Psoas muscle (tissue), 7 donors: ENCODE measurements at regions not wholly inside any gene's neighbourhood (a gene's known extent, or its start where the extent isn't known, plus 50 kb on each side); places are given as distances from the start of the nearest gene placed in this dataset.
"Not testable (repeated sequence)": the region's sequence is repeated elsewhere in the genome, so short reads cannot be mapped to it uniquely, and the experiment has no call there.

ENCODE experiments used
- ATAC-seq, 4 donors: fragments of 200-7000 bp; cut with Tn5 transposase; one replicate each; pipeline ENCODE4 v1.9.1; 2020; ENCODE audit warnings: moderate library complexity in 3 of 4, mild to moderate bottlenecking in 2 of 4
- DNase-seq, 2 donors: peaks; one replicate each; pipeline ENCODE4 v3.0.0-alpha.2; 2020
- H3K27ac ChIP-seq: fragments of 200-600 bp; one replicate; pipeline ENCODE4 v1.8.0; 2022
- H3K27me3 ChIP-seq, 3 donors: fragments of 200-600 bp in 1 of 3; one replicate each; pipeline versions ENCODE4 v1.6.1 to v1.8.0; 2013 to 2022; ENCODE audit warnings: low read length in 2 of 3, mild to moderate bottlenecking in 2 of 3, moderate library complexity in 1 of 3; ENCODE audit not compliant: insufficient read depth in 3 of 3
- H3K36me3 ChIP-seq, 2 donors: fragments of 200-600 bp in 1 of 2; one replicate each; pipeline versions ENCODE4 v1.6.1 to v1.8.0; 2013 to 2022; ENCODE audit warnings: low read depth in 1 of 2, mild to moderate bottlenecking in 1 of 2, moderate library complexity in 1 of 2; ENCODE audit not compliant: insufficient read depth in 1 of 2
- H3K4me1 ChIP-seq: fragments of 200-600 bp; one replicate; pipeline ENCODE4 v1.8.0; 2022
- H3K4me3 ChIP-seq: fragments of 200-600 bp; one replicate; pipeline ENCODE4 v1.8.0; 2022; ENCODE audit warnings: mild to moderate bottlenecking
- H3K9me3 ChIP-seq: fragments of 200-600 bp; one replicate; pipeline ENCODE4 v1.8.0; 2022
- whole genome bisulfite sequencing, 3 donors: extraction: QIAGEN DNeasy Blood & Tissue Kit; methylation state at CpG; one replicate each; pipeline versions ENCODE4 v1.1.6 to v1.1.7; 2013; 5-methylcytosine and 5-hydroxymethylcytosine counted together
- intact Hi-C, 2 donors: fragments of 100-400 bp; cut with DNase I; formaldehyde crosslinking; loops; one replicate each; pipeline versions ENCODE4 v1.11.0 to v1.14.2; 2022
- TF ChIP-seq, protein P1 (sequence below): fragments of 200-600 bp; IDR thresholded peaks from one replicate; pipeline ENCODE4 v1.8.0; 2022; ENCODE audit warnings: antibody characterized with exemption
- donor health status: healthy with polysubstance abuse.
- donor health status: DM: no; HTN: no; CAD: no; lungs with moderate emphysema.
- donor health status: Bipolar disorder and iron deficiency.
- donor health status: healthy.
- donor health status: DM: yes; HTN: yes; CAD: no.
- donor health status: DM: no; HTN: no; CAD: no.
- donor health status: DM: yes; HTN: yes; CAD: no.

DNA sequence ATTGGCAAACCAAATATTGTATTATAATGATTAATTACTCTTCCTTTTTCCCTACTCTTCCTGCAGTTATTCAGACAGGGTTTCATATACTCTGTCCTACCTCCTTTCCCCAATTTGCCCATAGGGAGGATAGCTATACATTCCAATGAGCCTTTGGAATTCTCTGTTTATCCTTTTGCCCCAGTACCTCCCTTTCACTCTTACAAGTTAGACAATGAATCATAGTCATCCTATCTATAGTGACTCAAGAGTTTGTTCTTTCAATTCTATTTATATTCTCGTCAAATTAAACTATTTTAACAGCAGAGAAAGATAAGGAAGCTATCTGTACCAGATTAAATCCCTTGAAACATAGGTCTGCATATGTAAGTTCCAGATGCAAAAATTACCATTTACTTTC is 437.5 kb downstream of the NR4A2 start:
- no peak for DNase-seq
- TF ChIP-seq, protein P1, sequence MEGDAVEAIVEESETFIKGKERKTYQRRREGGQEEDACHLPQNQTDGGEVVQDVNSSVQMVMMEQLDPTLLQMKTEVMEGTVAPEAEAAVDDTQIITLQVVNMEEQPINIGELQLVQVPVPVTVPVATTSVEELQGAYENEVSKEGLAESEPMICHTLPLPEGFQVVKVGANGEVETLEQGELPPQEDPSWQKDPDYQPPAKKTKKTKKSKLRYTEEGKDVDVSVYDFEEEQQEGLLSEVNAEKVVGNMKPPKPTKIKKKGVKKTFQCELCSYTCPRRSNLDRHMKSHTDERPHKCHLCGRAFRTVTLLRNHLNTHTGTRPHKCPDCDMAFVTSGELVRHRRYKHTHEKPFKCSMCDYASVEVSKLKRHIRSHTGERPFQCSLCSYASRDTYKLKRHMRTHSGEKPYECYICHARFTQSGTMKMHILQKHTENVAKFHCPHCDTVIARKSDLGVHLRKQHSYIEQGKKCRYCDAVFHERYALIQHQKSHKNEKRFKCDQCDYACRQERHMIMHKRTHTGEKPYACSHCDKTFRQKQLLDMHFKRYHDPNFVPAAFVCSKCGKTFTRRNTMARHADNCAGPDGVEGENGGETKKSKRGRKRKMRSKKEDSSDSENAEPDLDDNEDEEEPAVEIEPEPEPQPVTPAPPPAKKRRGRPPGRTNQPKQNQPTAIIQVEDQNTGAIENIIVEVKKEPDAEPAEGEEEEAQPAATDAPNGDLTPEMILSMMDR, result no peak
- no peak for ATAC-seq
- Histone ChIP-seq H3K4me3 (no peak overlapping the region), H3K27ac (no peak overlapping the region), H3K4me1 (no peaks in the 10 kb centered on the region), H3K27me3 (no peaks in the 10 kb centered on the region), H3K9me3 (no peaks in the 10 kb centered on the region), H3K36me3 (no peaks in the 10 kb centered on the region)
- WGBS, 3 donors, result 52 to 62% (median 54%) methylated on average over 1 of the region's 1 CpG
- intact Hi-C loops, result no loop called here

DNA sequence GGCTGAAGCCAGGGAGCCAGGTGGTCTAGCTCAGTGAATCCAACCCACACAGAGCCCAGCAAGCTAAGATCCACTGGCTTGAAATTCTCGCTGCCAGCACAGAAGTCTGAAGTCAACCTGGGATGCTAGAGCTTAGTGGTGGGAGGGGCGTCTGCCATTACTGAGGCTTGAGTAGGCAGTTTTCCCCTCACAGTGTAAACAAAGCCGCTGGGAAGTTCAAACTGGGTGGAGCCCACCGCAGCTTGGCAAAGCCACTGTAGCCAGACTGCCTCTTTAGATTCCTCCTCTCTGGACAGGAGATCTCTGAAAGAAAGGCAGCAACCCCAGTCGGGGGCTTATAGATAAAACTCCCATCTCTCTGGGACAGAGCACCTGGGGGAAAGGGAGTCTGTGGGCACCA is 452.1 kb downstream of the NR4A2 start:
- 72 to 78% (median 74%) methylated on average over 5 of the region's 5 CpGs for WGBS, 3 donors
- H3K27ac ChIP-seq, H3K36me3 ChIP-seq, DNase-seq, intact Hi-C loops, H3K27me3 ChIP-seq, ATAC-seq, H3K4me1 ChIP-seq, H3K4me3 ChIP-seq, H3K9me3 ChIP-seq: not testable (repeated sequence)

DNA sequence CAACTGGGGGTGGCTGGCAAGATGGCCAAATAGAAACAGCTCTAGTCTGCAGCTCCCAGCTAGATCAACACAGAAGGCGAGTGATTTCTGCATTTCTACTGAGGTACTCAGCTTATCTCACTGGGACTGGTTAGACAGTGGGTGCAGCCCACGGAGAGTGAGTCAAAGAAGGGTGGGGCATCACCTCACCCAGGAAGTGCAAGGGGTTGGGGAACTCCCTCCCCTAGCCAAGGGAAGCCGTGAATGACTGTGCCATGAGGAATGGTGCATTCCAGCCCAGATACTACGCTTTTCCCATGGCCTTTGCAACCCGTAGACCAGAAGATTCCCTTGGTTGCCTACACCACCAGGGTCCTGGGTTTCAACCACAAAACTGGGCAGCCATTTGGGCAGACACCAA is 452.6 kb downstream of the NR4A2 start:
- H3K4me3 ChIP-seq, intact Hi-C loops, H3K27me3 ChIP-seq, ATAC-seq, DNase-seq, H3K27ac ChIP-seq, H3K4me1 ChIP-seq, H3K9me3 ChIP-seq, H3K36me3 ChIP-seq: not testable (repeated sequence)
- 80 to 82% (median 82%) methylated on average over 5 of the region's 5 CpGs for WGBS, 3 donors

DNA sequence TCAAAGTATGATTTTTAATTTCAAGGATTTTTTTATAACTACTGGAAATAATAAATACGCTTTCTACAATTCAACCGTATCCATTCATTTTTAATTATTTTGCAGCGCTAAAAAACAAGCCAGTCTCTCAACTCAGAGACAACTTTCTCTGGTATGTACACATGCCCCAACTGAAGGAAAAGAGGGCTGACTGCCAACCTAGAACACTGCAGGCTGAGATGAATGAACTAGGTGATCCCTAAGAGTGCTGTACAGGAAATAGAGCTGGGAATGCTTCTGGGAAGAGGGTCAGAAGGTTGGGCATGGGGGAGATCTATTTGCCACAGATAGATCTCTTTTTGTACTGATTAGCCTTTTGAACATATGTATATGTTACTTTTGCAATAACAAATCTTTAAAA is 460.1 kb downstream of the NR4A2 start:
- DNase-seq (no peak), ATAC-seq (no peak)
- H3K36me3 ChIP-seq, result no peaks in the 10 kb centered on the region
- H3K27me3 ChIP-seq, result no peaks in the 10 kb centered on the region
- no peaks in the 10 kb centered on the region for H3K4me1 ChIP-seq
- no peaks in the 10 kb centered on the region for H3K9me3 ChIP-seq
- no peak overlapping the region for H3K4me3 ChIP-seq
- intact Hi-C loops, result no loop called here
- no peak overlapping the region for H3K27ac ChIP-seq
- TF ChIP-seq, protein P1, result no peak
- 75 to 89% (median 77%) methylated on average over 3 of the region's 3 CpGs for WGBS, 3 donors

DNA sequence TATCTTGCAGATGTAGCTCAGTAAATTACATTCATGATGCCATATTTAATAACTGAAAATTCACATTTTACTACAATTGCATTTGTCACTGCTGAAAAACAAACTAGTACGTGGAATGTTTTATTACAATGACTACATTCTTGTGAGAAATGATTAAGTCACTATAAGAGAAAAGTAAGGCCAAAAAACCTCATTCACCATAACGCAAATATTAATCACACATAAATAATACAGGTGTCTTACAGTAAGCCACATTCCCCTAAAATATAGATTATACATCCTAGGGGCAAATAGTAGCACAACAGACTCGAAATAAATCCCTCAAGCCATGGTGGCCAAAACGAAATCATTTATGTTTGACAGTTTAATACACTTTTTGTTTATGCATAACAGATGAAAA is 460.6 kb downstream of the NR4A2 start:
- Histone ChIP-seq H3K27me3 (no peaks in the 10 kb centered on the region), H3K27ac (no peak overlapping the region), H3K4me1 (no peaks in the 10 kb centered on the region), H3K4me3 (no peak overlapping the region), H3K9me3 (no peaks in the 10 kb centered on the region), H3K36me3 (no peaks in the 10 kb centered on the region)
- WGBS, 3 donors, result 57 to 60% (median 59%) methylated on average over 4 of the region's 4 CpGs
- ATAC-seq, result no peak
- TF ChIP-seq, protein P1, result no peak
- DNase-seq, result no peak
- intact Hi-C loops, result no loop called here

DNA sequence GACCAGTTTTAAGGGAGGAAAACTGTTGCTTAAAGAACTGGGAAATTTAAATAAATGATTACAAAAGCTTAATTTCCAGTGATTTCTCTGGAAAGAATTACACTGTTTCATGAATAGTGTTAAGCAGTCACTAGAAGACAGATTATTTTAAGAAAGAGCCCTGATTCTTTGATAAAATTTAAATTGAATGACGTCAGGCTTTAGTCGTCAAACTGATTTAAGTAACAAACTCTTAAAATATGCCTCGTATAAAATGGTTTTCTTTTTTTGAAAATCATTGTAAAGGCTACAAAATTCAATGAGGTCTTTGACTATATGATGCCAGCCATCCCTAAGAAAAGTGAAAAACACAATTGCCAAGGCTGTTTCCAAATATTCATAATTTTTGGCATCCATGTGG is 465.0 kb downstream of the NR4A2 start:
- DNase-seq (no peak), ATAC-seq (no peak)
- intact Hi-C loops, result no loop called here
- H3K4me1 ChIP-seq, result no peaks in the 10 kb centered on the region
- H3K27ac ChIP-seq, result no peak overlapping the region
- 78 to 81% (median 81%) methylated on average over 3 of the region's 3 CpGs for WGBS, 3 donors
- peaks cover 0 to 3% (median 0%) of the 10 kb centered on the region in 3 donors for H3K27me3 ChIP-seq
- H3K9me3 ChIP-seq, result no peaks in the 10 kb centered on the region
- TF ChIP-seq, protein P1, result no peak
- no peak overlapping the region for H3K4me3 ChIP-seq
- no peaks in the 10 kb centered on the region for H3K36me3 ChIP-seq
